SK-N-SH treated with all-trans-retinoic acid at 6 μM for 48 hours (cell line): ENCODE measurements at regions not wholly inside any gene's neighbourhood (a gene's known extent, or its start where the extent isn't known, plus 50 kb on each side); places are given as distances from the start of the nearest gene placed in this dataset.

Experiments
- ATAC-seq: fragments of 200-7000 bp; cut with Tn5 transposase; 3 replicates; pipeline ENCODE4 v1.9.1; 2020; ENCODE audit warnings: mild to moderate bottlenecking, moderate library complexity
- BACH2 ChIP-seq: fragments of 250-450 bp; sonication (Bioruptor Pico); IDR thresholded peaks from 2 replicates; pipeline ENCODE4 v1.9.0; 2021; ENCODE audit warnings: mild to moderate bottlenecking, borderline replicate concordance
- CREB5 ChIP-seq: fragments of 250-450 bp; sonication (Bioruptor Pico); IDR thresholded peaks from 2 replicates; pipeline ENCODE4 v1.5.1; 2020; ENCODE audit warnings: low read depth, mild to moderate bottlenecking, moderate library complexity
- CSDC2 ChIP-seq: fragments of 250-450 bp; sonication (Bioruptor Pico); IDR thresholded peaks from 2 replicates; pipeline ENCODE4 v1.5.0; 2020; ENCODE audit warnings: mild to moderate bottlenecking, moderate library complexity
- ESRRG ChIP-seq: fragments of 250-450 bp; sonication (Bioruptor Pico); IDR thresholded peaks from 2 replicates; pipeline ENCODE4 v1.6.1; 2021; ENCODE audit warnings: mild to moderate bottlenecking
- GLIS3 ChIP-seq: fragments of 250-450 bp; sonication (Bioruptor Pico); IDR thresholded peaks from 2 replicates; pipeline ENCODE4 v1.5.0; 2020; ENCODE audit warnings: mild to moderate bottlenecking, moderate library complexity
- ISL1 ChIP-seq: fragments of 250-450 bp; sonication (Bioruptor Pico); IDR thresholded peaks from 2 replicates; pipeline ENCODE4 v2.1.2; 2022; ENCODE audit warnings: mild to moderate bottlenecking, moderate library complexity
- PATZ1 ChIP-seq: fragments of 250-450 bp; sonication (Bioruptor Pico); IDR thresholded peaks from 2 replicates; pipeline ENCODE4 v1.8.0; 2020; ENCODE audit warnings: mild to moderate bottlenecking, moderate library complexity, borderline replicate concordance
- PPARA ChIP-seq: fragments of 250-450 bp; sonication (Bioruptor Pico); IDR thresholded peaks from 2 replicates; pipeline ENCODE4 v1.5.0; 2020; ENCODE audit warnings: mild to moderate bottlenecking, borderline replicate concordance
- RARB ChIP-seq: fragments of 250-450 bp; sonication (Bioruptor Pico); IDR thresholded peaks from 2 replicates; pipeline ENCODE4 v1.8.0; 2021; ENCODE audit warnings: mild to moderate bottlenecking, moderate library complexity
- SNAI2 ChIP-seq: fragments of 250-450 bp; sonication (Bioruptor Pico); IDR thresholded peaks from 2 replicates; pipeline ENCODE4 v1.5.0; 2020; ENCODE audit warnings: mild to moderate bottlenecking, moderate library complexity
- TCF4 ChIP-seq: fragments of 250-450 bp; sonication (Bioruptor Pico); IDR thresholded peaks from 2 replicates; pipeline ENCODE4 v1.8.0; 2021; ENCODE audit warnings: mild to moderate bottlenecking, moderate library complexity, borderline replicate concordance
- ZC3H10 ChIP-seq: fragments of 250-450 bp; sonication (Bioruptor Pico); IDR thresholded peaks from 2 replicates; pipeline ENCODE4 v1.5.1; 2021; ENCODE audit warnings: mild to moderate bottlenecking, moderate library complexity
- ZFP3 ChIP-seq: fragments of 250-450 bp; sonication (Bioruptor Pico); IDR thresholded peaks from 2 replicates; pipeline ENCODE4 v1.5.0; 2020; ENCODE audit warnings: mild to moderate bottlenecking, moderate library complexity
- ZFP30 ChIP-seq: fragments of 450-650 bp; formaldehyde crosslinking; IDR thresholded peaks from 2 replicates; pipeline ENCODE4 v1.5.0; 2022; ENCODE audit warnings: mild to moderate bottlenecking, moderate library complexity
- ZNF565 ChIP-seq: fragments of 450-650 bp; formaldehyde crosslinking; conservative IDR thresholded peaks from 2 replicates; pipeline ENCODE4 v1.5.0; 2020; ENCODE audit warnings: low read depth, mild to moderate bottlenecking, moderate library complexity
- ZNF70 ChIP-seq: fragments of 450-650 bp; formaldehyde crosslinking; IDR thresholded peaks from 2 replicates; pipeline ENCODE4 v1.5.0; 2020; ENCODE audit warnings: mild to moderate bottlenecking, moderate library complexity
- ZNF8 ChIP-seq: fragments of 450-650 bp; formaldehyde crosslinking; IDR thresholded peaks from 2 replicates; pipeline ENCODE4 v1.5.0; 2020; ENCODE audit warnings: mild to moderate bottlenecking, moderate library complexity
- TF ChIP-seq, protein P1 (sequence below): fragments of 250-450 bp; sonication (Bioruptor Pico); IDR thresholded peaks from 2 replicates; pipeline ENCODE4 v1.5.0; 2020; ENCODE audit warnings: mild to moderate bottlenecking, moderate library complexity
- TF ChIP-seq, protein P2 (sequence below): fragments of 250-450 bp; sonication (Bioruptor Pico); IDR thresholded peaks from 2 replicates; pipeline ENCODE4 v1.8.0; 2021; ENCODE audit warnings: low read depth, mild to moderate bottlenecking, moderate library complexity, borderline replicate concordance
- TF ChIP-seq, protein P3 (sequence below): fragments of 250-450 bp; sonication (Bioruptor Pico); IDR thresholded peaks from 2 replicates; pipeline ENCODE4 v1.5.1; 2021; ENCODE audit warnings: mild to moderate bottlenecking, moderate library complexity

GRCh38 chr14:81982046-81982445 lies 448.4 kb upstream of the SEL1L start:
- ATAC-seq = no peak
- TF ChIP-seq CSDC2 (no peak), ZNF70 (no peak), ZNF565 (no peak), ESRRG (no peak), BACH2 (CRISPR knock-in tag) (no peak), GLIS3 (no peak), ZFP3 (CRISPR knock-in tag) (no peak), ZFP30 (CRISPR knock-in tag) (no peak), TCF4 (CRISPR knock-in tag) (no peak), CREB5 (CRISPR knock-in tag) (no peak), PPARA (CRISPR knock-in tag) (no peak), RARB (no peak), PATZ1 (CRISPR knock-in tag) (no peak), SNAI2 (CRISPR knock-in tag) (no peak), ISL1 (no peak), ZNF8 (CRISPR knock-in tag) (no peak)
- TF ChIP-seq, protein P1, sequence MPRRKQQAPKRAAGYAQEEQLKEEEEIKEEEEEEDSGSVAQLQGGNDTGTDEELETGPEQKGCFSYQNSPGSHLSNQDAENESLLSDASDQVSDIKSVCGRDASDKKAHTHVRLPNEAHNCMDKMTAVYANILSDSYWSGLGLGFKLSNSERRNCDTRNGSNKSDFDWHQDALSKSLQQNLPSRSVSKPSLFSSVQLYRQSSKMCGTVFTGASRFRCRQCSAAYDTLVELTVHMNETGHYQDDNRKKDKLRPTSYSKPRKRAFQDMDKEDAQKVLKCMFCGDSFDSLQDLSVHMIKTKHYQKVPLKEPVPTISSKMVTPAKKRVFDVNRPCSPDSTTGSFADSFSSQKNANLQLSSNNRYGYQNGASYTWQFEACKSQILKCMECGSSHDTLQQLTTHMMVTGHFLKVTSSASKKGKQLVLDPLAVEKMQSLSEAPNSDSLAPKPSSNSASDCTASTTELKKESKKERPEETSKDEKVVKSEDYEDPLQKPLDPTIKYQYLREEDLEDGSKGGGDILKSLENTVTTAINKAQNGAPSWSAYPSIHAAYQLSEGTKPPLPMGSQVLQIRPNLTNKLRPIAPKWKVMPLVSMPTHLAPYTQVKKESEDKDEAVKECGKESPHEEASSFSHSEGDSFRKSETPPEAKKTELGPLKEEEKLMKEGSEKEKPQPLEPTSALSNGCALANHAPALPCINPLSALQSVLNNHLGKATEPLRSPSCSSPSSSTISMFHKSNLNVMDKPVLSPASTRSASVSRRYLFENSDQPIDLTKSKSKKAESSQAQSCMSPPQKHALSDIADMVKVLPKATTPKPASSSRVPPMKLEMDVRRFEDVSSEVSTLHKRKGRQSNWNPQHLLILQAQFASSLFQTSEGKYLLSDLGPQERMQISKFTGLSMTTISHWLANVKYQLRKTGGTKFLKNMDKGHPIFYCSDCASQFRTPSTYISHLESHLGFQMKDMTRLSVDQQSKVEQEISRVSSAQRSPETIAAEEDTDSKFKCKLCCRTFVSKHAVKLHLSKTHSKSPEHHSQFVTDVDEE (CRISPR knock-in tag) = no peak
- TF ChIP-seq, protein P2, sequence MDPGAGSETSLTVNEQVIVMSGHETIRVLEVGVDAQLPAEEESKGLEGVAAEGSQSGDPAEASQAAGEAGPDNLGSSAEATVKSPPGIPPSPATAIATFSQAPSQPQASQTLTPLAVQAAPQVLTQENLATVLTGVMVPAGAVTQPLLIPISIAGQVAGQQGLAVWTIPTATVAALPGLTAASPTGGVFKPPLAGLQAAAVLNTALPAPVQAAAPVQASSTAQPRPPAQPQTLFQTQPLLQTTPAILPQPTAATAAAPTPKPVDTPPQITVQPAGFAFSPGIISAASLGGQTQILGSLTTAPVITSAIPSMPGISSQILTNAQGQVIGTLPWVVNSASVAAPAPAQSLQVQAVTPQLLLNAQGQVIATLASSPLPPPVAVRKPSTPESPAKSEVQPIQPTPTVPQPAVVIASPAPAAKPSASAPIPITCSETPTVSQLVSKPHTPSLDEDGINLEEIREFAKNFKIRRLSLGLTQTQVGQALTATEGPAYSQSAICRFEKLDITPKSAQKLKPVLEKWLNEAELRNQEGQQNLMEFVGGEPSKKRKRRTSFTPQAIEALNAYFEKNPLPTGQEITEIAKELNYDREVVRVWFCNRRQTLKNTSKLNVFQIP (CRISPR knock-in tag) = no peak

DNA sequence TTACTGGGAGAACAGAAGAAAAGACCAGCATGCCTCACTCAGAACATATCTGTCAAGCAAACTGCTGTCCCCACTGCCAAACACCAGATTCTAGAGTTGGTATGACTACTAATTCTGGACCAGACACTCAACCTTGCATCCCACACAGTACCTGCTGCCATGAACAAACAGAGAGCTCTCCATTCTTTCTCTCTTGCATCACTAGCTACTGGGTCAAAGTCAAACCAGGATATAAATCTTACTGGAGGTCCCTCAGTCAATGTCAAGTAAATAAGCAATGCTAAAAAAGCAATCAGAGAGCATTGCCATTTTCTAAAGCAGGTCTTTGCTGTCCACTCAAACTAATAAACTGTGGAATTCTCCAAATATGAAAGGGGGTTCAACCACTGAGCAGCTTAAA lies 452.4 kb upstream of the SEL1L start:
- TF ChIP-seq, protein P2 (CRISPR knock-in tag) = no peak
- no peak for TF ChIP-seq ZFP3 (CRISPR knock-in tag)
- no peak for TF ChIP-seq ZFP30 (CRISPR knock-in tag)
- TF ChIP-seq ZNF565 = no peak
- no peak for TF ChIP-seq CSDC2
- TF ChIP-seq, protein P1 (CRISPR knock-in tag) = no peak
- TF ChIP-seq TCF4 (CRISPR knock-in tag) = no peak
- TF ChIP-seq, protein P3, sequence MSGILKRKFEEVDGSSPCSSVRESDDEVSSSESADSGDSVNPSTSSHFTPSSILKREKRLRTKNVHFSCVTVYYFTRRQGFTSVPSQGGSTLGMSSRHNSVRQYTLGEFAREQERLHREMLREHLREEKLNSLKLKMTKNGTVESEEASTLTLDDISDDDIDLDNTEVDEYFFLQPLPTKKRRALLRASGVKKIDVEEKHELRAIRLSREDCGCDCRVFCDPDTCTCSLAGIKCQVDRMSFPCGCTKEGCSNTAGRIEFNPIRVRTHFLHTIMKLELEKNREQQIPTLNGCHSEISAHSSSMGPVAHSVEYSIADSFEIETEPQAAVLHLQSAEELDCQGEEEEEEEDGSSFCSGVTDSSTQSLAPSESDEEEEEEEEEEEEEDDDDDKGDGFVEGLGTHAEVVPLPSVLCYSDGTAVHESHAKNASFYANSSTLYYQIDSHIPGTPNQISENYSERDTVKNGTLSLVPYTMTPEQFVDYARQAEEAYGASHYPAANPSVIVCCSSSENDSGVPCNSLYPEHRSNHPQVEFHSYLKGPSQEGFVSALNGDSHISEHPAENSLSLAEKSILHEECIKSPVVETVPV = no peak
- no peak for TF ChIP-seq PPARA (CRISPR knock-in tag)
- TF ChIP-seq ZC3H10 (CRISPR knock-in tag) = no peak
- TF ChIP-seq CREB5 (CRISPR knock-in tag) = no peak
- TF ChIP-seq ISL1 = no peak
- TF ChIP-seq ZNF70 = no peak
- no peak for ATAC-seq
